ENCODE measurements at regions not wholly inside any gene's neighbourhood (a gene's known extent, or its start where the extent isn't known, plus 50 kb on each side); places are given as distances from the start of the nearest gene placed in this dataset.

- DNase-seq = no peak
- in situ Hi-C loops (cut with HindIII; ENCODE audit: low pct_ligation_motif_present, low pct_unique_long_range_greater_than_20kb, low sequenced_read_pairs) = no loop called here
Measured at GRCh38 chr2:12062053-12062395, 315.6 kb downstream of the LPIN1 start.

GRCh38 chr2:12063210-12063609 lies 316.8 kb downstream of the LPIN1 start:
- no peak for DNase-seq
- in situ Hi-C loops (cut with HindIII; ENCODE audit: low pct_ligation_motif_present, low pct_unique_long_range_greater_than_20kb, low sequenced_read_pairs) = no loop called here

- in situ Hi-C loops (cut with HindIII; ENCODE audit: low pct_ligation_motif_present, low pct_unique_long_range_greater_than_20kb, low sequenced_read_pairs) = no loop called here
Measured at GRCh38 chr2:12064153-12064552, 317.7 kb downstream of the LPIN1 start.

GRCh38 chr2:12066116-12066515 lies 319.7 kb downstream of the LPIN1 start:
- in situ Hi-C loops (cut with HindIII; ENCODE audit: low pct_ligation_motif_present, low pct_unique_long_range_greater_than_20kb, low sequenced_read_pairs) = no loop called here
- no peak for DNase-seq

More at GRCh38 chr2:12064153-12064552, 317.7 kb downstream of the LPIN1 start:
- DNase-seq = no peak

- in situ Hi-C loops (cut with HindIII; ENCODE audit: low pct_ligation_motif_present, low pct_unique_long_range_greater_than_20kb, low sequenced_read_pairs) = no loop called here
- DNase-seq = no peak
Measured at GRCh38 chr2:12066986-12067385, 320.6 kb downstream of the LPIN1 start.

- DNase-seq = no peak
- in situ Hi-C loops (cut with HindIII; ENCODE audit: low pct_ligation_motif_present, low pct_unique_long_range_greater_than_20kb, low sequenced_read_pairs) = no loop called here
Measured at GRCh38 chr2:12068796-12069538, 322.5 kb downstream of the LPIN1 start.

- DNase-seq = no peak
- in situ Hi-C loops (cut with HindIII; ENCODE audit: low pct_ligation_motif_present, low pct_unique_long_range_greater_than_20kb, low sequenced_read_pairs) = no loop called here
Measured at GRCh38 chr2:12070153-12070552, 323.7 kb downstream of the LPIN1 start.

GRCh38 chr2:12070581-12070980 lies 324.1 kb downstream of the LPIN1 start:
- no peak for DNase-seq
- in situ Hi-C loops (cut with HindIII; ENCODE audit: low pct_ligation_motif_present, low pct_unique_long_range_greater_than_20kb, low sequenced_read_pairs) = no loop called here

- DNase-seq = no peak
- in situ Hi-C loops (cut with HindIII; ENCODE audit: low pct_ligation_motif_present, low pct_unique_long_range_greater_than_20kb, low sequenced_read_pairs) = no loop called here
Measured at GRCh38 chr2:12071318-12071717, 324.9 kb downstream of the LPIN1 start.

- DNase-seq = no peak
- in situ Hi-C loops (cut with HindIII; ENCODE audit: low pct_ligation_motif_present, low pct_unique_long_range_greater_than_20kb, low sequenced_read_pairs) = no loop called here
Measured at GRCh38 chr2:12073217-12073852, 326.9 kb downstream of the LPIN1 start.

GRCh38 chr2:12074126-12074844 lies 327.9 kb downstream of the LPIN1 start:
- DNase-seq = no peak
- in situ Hi-C loops (cut with HindIII; ENCODE audit: low pct_ligation_motif_present, low pct_unique_long_range_greater_than_20kb, low sequenced_read_pairs) = no loop called here

- in situ Hi-C loops (cut with HindIII; ENCODE audit: low pct_ligation_motif_present, low pct_unique_long_range_greater_than_20kb, low sequenced_read_pairs) = no loop called here
- DNase-seq = no peak
Measured at GRCh38 chr2:12074845-12075217, 328.4 kb downstream of the LPIN1 start.

GRCh38 chr2:12075603-12076002 lies 329.2 kb downstream of the LPIN1 start:
- in situ Hi-C loops (cut with HindIII; ENCODE audit: low pct_ligation_motif_present, low pct_unique_long_range_greater_than_20kb, low sequenced_read_pairs) = no loop called here
- DNase-seq = no peak

GRCh38 chr2:12076810-12077209 lies 330.4 kb downstream of the LPIN1 start:
- peak; percentile 7 for DNase-seq
- in situ Hi-C loops (cut with HindIII; ENCODE audit: low pct_ligation_motif_present, low pct_unique_long_range_greater_than_20kb, low sequenced_read_pairs) = no loop called here

GRCh38 chr2:12080360-12080759 lies 333.9 kb downstream of the LPIN1 start:
- no peak for DNase-seq
- in situ Hi-C loops (cut with HindIII; ENCODE audit: low pct_ligation_motif_present, low pct_unique_long_range_greater_than_20kb, low sequenced_read_pairs) = no loop called here

- in situ Hi-C loops (cut with HindIII; ENCODE audit: low pct_ligation_motif_present, low pct_unique_long_range_greater_than_20kb, low sequenced_read_pairs) = no loop called here
- no peak for DNase-seq
Measured at GRCh38 chr2:12081481-12082210, 335.2 kb downstream of the LPIN1 start.

GRCh38 chr2:12083081-12083581 lies 336.7 kb downstream of the LPIN1 start:
- in situ Hi-C loops (cut with HindIII; ENCODE audit: low pct_ligation_motif_present, low pct_unique_long_range_greater_than_20kb, low sequenced_read_pairs) = no loop called here
- no peak for DNase-seq

- in situ Hi-C loops (cut with HindIII; ENCODE audit: low pct_ligation_motif_present, low pct_unique_long_range_greater_than_20kb, low sequenced_read_pairs) = no loop called here
- DNase-seq = no peak
Measured at GRCh38 chr2:12083713-12084419, 337.4 kb downstream of the LPIN1 start.

Measured in ACHN (cell line).